ENCODE measurements at regions not wholly inside any gene's neighbourhood (a gene's known extent, or its start where the extent isn't known, plus 50 kb on each side); places are given as distances from the start of the nearest gene placed in this dataset.

DNA sequence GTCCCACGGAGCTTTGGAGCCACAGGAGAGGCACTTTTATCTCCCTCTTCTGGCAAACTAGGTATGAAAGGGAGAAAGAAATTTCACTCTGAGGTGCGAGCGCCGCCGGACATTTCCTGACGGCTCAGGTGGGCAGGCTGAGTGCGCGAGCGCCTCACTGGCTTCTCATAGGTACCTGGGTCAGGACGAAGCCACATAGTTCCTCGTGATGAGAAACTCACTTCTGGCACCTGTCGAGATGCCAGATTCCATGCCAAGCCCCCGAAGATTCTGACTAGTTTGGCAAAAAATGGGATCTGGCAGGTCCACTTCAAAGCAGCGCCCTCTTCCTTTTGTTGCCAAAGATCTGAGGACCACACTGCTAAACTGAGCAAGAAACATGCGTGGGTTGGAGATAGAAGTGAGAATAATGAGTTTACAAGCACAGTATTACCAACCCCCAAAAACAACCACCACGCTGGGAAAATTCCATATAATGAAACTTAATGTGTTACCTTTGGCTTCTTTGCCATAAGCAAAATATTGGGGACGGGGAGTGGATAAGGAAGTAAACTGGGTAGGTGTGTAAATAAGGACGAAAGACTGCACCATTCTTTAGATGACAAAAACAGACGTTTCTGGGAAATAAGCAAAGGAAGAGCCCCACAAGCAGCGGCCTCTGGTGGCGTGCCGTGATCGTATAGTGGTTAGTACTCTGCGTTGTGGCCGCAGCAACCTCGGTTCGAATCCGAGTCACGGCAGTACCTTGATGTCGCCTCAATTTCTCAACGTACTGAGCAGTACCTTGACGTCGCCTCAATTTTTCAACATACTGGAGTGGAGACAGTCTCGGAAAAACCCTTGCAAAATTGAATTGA, 89.8 kb upstream of the PRSS16 start:
- WGBS (ENCODE audit: insufficient coverage, insufficient replicate concordance, low lambda C conversion rate, missing lambda C conversion rate) = 0% methylated on average over 34 of the region's 34 CpGs
- H3K4me2 ChIP-seq (ENCODE audit: control insufficient read depth, insufficient read depth) = peak overlapping the region; percentile 75
- POLR2A ChIA-PET = interaction anchor here (0.7 to 3.4 kb wide), 4 partner anchors 11 to 738 kb away, joined by 8 to 27 read pairs (median 15); a partner anchor contains a TSS
- H3K4me1 ChIP-seq (ENCODE audit: control insufficient read depth, insufficient read depth, low read length) = peaks cover 8% of the 10 kb centered on the region
- CTCF ChIA-PET = interaction anchor here (0.7 to 3.1 kb wide), 11 partner anchors 9 to 639 kb away, joined by 3 to 33 read pairs (median 5); a partner anchor contains a TSS
- ATAC-seq (peak; percentile 83), FAIRE-seq (peak; percentile 83), DNase-seq (ENCODE audit: low read depth, low spot score) (peak; percentile 66)
- peak overlapping the region; percentile 92 for H2AFZ ChIP-seq (ENCODE audit: control insufficient read depth, low read depth, low read length)
- H3K36me3 ChIP-seq (ENCODE audit: control insufficient read depth in 2 of 2, insufficient read depth in 2 of 2, low read length in 1 of 2) = no peaks in the 10 kb centered on the region
- RAD21 ChIA-PET (ENCODE audit: unreplicated experiment) = interaction anchor here (0.9 to 5.3 kb wide), 6 partner anchors 9 to 391 kb away, joined by 3 to 37 read pairs (median 4); a partner anchor contains a TSS
- peak overlapping the region; percentile 70 for H3K4me3 ChIP-seq
- H3K9me3 ChIP-seq (replicated peaks; ENCODE audit: control insufficient read depth, insufficient read depth, low read length) = no peaks in the 10 kb centered on the region
- H3K9ac ChIP-seq (ENCODE audit: control insufficient read depth, insufficient read depth, low read length) = peak overlapping the region; percentile 66
- no peaks in the 10 kb centered on the region for H3K27me3 ChIP-seq (replicated peaks in 1 of 2; ENCODE audit: control insufficient read depth in 2 of 2, insufficient read depth in 2 of 2, low read length in 1 of 2)
- no peaks in the 10 kb centered on the region for H4K20me1 ChIP-seq (ENCODE audit: control insufficient read depth, insufficient read depth)
- H3K27ac ChIP-seq (ENCODE audit: control insufficient read depth, insufficient read depth) = peak overlapping the region; percentile 45
- BruUV-seq (replicated peaks) = no TSS peak
- intact Hi-C loops (cut with micrococcal nuclease; ENCODE audit: unreplicated experiment) (loop anchor here (2.0 to 5.0 kb wide), 2 partner anchors 31 to 550 kb away; no protein-coding TSS in a partner anchor), in situ Hi-C loops (cut with MboI) (loop anchor here (10.0 to 25.0 kb wide), 2 partner anchors 647 to 1205 kb away; a partner anchor contains a TSS)
- SMC1A ChIA-PET (ENCODE audit: uncharacterized antibody, unreplicated experiment) = interaction anchor here (1.1 to 3.8 kb wide), 6 partner anchors 10 to 33 kb away, joined by 3 to 29 read pairs (median 5); a partner anchor contains a TSS
- no peaks in the 10 kb centered on the region for H3K79me2 ChIP-seq (ENCODE audit: control insufficient read depth, insufficient read depth, low read length)
- TF ChIP-seq DPF2 (IDR thresholded peaks at IDR 0.05) (peak; percentile 41; the same call in 1 of the 2 replicates), CREB1 (IDR thresholded peaks at IDR 0.05; ENCODE audit: low read depth) (peak; percentile 50; the same call in 1 of the 2 replicates), SKIL (IDR thresholded peaks at IDR 0.05; ENCODE audit: low read depth, poor library complexity, severe bottlenecking) (peak; percentile 74), POU2F2 (IDR thresholded peaks at IDR 0.05; ENCODE audit: borderline replicate concordance, low read depth, low read length) (0 out of 3 replicates have a peak, but pooled peaks have one; percentile 17), RELA (IDR thresholded peaks at IDR 0.05; ENCODE audit: borderline replicate concordance, partially characterized antibody) (peak; percentile 21), RB1 (IDR thresholded peaks at IDR 0.05; ENCODE audit: borderline replicate concordance) (no peak), ETV6 (conservative IDR thresholded peaks at IDR 0.05 in 1 of 2, IDR thresholded peaks at IDR 0.05 in 1 of 2; ENCODE audit: borderline replicate concordance in 1 of 2, low read depth in 1 of 2) (no peak), YY1 (IDR thresholded peaks at IDR 0.05; ENCODE audit: low read depth, low read length) (peak; percentile 44), RFX5 (IDR thresholded peaks at IDR 0.05; ENCODE audit: low read depth, low read length) (no peak), NRF1 (conservative IDR thresholded peaks at IDR 0.05; ENCODE audit: low read depth, low read length) (no peak), SREBF1 (IDR thresholded peaks at IDR 0.05; ENCODE audit: low read length) (peak; percentile 21; the same call in 1 of the 2 replicates), FOXK2 (IDR thresholded peaks at IDR 0.05) (peak; percentile 81), STAT3 (IDR thresholded peaks at IDR 0.05; ENCODE audit: low read depth, low read length) (peak; percentile 80; the same call in 1 of the 2 replicates), MEF2B (IDR thresholded peaks at IDR 0.05; ENCODE audit: partially characterized antibody, poor library complexity, severe bottlenecking) (peak; percentile 33), ZZZ3 (IDR thresholded peaks at IDR 0.05; ENCODE audit: control insufficient read depth, insufficient read length, low read depth) (no peak), JUND (IDR thresholded peaks at IDR 0.05; ENCODE audit: low read depth, low read length) (no peak), POLR2A (IDR thresholded peaks at IDR 0.05; ENCODE audit: low read depth, low read length) (no peak), SMC3 (IDR thresholded peaks at IDR 0.05; ENCODE audit: borderline replicate concordance, low read length) (peak; percentile 43; the same call in 1 of the 2 replicates), ZNF24 (IDR thresholded peaks at IDR 0.05) (peak; percentile 98), RAD21 (IDR thresholded peaks at IDR 0.05; ENCODE audit: insufficient read depth, low read depth, low read length) (peak; percentile 43), HDAC2 (IDR thresholded peaks at IDR 0.05) (no peak), TCF7 (IDR thresholded peaks at IDR 0.05; ENCODE audit: borderline replicate concordance) (peak; percentile 5; the same call in 1 of the 2 replicates)
